ENCODE measurements at regions not wholly inside any gene's neighbourhood (a gene's known extent, or its start where the extent isn't known, plus 50 kb on each side); places are given as distances from the start of the nearest gene placed in this dataset.

DNA sequence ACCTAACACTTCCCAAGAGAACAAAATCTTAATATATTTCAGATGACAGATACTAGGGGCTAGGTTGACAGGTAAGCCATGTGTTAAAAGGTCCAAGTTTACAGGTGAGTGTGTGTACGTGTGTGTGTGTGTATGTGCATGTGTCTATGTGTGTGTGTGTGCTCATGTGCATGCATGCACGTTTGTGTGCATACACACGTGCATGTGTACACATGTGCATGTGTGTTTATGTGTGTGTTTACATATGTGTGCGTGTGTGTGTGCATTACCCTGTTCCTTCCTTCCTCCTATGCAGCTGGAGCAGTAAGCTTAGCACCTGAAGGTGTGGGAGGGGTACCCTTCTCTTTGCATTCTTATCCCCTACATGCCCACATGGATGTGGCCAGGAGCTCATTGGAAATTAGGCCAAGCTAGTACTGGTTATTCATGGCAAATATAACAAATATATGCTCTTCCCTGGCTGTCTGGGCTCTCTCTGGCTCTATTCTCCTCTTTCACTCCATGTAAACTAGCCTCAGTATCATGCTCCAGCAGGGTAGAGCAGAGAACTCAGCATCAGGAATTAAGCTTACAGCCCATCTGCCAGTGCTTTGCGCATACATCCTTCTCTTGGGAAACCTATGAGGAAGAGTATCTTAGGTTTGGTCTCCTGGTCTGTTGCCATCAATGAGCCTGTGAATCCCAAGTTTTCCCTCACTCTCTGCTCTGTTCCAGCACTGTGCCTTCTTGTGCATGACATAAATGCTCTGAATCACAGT is 258.0 kb upstream of the MYOCD start:
- Histone ChIP-seq H3K36me3 (no peaks in the 10 kb centered on the region), H3K4me3 (no peak overlapping the region), H3K27me3 (no peaks in the 10 kb centered on the region), H3K4me1 (peaks cover 0 to 5% (median 1%) of the 10 kb centered on the region in 4 donors), H3K9me3 (no peaks in the 10 kb centered on the region), H3K27ac (peak overlapping the region in 3 of 4 donors; percentile 63 to 73 (median 68))
- in situ Hi-C loops (cut with MboI; ENCODE audit: low pct_ligation_motif_present in 1 of 4, low pct_unique_long_range_greater_than_20kb in 1 of 4, low sequenced_read_pairs in 3 of 4), result no loop called here
- intact Hi-C loops (cut with DNase I; ENCODE audit: low total_unique reads), result no loop called here
- WGBS, 2 donors (ENCODE audit: low coverage in 1 of 2), result 78 to 100% methylated on average over 1 to 5 of the region's 5 CpGs
- TF ChIP-seq EP300 (IDR thresholded peaks at IDR 0.05; ENCODE audit: low read depth) (no peak), POLR2A (IDR thresholded peaks at IDR 0.05) (no peak), POLR2AphosphoS5 (IDR thresholded peaks at IDR 0.05) (no peak)
- TF ChIP-seq, protein P1, sequence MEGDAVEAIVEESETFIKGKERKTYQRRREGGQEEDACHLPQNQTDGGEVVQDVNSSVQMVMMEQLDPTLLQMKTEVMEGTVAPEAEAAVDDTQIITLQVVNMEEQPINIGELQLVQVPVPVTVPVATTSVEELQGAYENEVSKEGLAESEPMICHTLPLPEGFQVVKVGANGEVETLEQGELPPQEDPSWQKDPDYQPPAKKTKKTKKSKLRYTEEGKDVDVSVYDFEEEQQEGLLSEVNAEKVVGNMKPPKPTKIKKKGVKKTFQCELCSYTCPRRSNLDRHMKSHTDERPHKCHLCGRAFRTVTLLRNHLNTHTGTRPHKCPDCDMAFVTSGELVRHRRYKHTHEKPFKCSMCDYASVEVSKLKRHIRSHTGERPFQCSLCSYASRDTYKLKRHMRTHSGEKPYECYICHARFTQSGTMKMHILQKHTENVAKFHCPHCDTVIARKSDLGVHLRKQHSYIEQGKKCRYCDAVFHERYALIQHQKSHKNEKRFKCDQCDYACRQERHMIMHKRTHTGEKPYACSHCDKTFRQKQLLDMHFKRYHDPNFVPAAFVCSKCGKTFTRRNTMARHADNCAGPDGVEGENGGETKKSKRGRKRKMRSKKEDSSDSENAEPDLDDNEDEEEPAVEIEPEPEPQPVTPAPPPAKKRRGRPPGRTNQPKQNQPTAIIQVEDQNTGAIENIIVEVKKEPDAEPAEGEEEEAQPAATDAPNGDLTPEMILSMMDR (IDR thresholded peaks at IDR 0.05), result no peak
- DNase-seq, result no peak

DNA sequence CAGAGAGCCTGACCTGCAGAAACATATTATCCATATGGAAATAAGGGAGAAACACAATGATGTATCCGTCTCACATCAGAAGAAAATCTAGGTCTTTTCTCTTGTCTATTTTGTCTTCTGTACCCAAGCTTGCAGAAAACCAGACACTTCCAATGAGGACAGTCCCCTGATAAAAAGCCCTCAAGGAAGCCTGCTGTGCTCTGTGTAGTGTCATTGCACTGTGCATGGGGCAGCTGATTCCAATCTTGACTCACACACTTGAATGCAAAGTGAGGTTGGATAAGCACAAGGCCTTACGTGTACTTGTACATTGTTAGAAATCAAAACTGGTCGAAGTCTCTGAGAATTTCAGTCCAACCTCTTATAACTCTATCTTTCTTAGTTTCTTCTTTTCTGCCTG is 256.6 kb upstream of the MYOCD start:
- intact Hi-C loops (cut with DNase I; ENCODE audit: low total_unique reads) (no loop called here), in situ Hi-C loops (cut with MboI; ENCODE audit: low pct_ligation_motif_present in 1 of 4, low pct_unique_long_range_greater_than_20kb in 1 of 4, low sequenced_read_pairs in 3 of 4) (no loop called here)
- Histone ChIP-seq H3K4me1 (peaks cover 0 to 5% (median 1%) of the 10 kb centered on the region in 4 donors), H3K4me3 (no peak overlapping the region), H3K27ac (peak overlapping the region in 1 of 4 donors; percentile 38), H3K36me3 (no peaks in the 10 kb centered on the region), H3K27me3 (no peaks in the 10 kb centered on the region), H3K9me3 (no peaks in the 10 kb centered on the region)
- WGBS, 2 donors (ENCODE audit: low coverage in 1 of 2), result 92 to 93% methylated on average over 3 of the region's 3 CpGs
- DNase-seq, result no peak
- TF ChIP-seq POLR2AphosphoS5 (IDR thresholded peaks at IDR 0.05) (peak in 1 of 3 donors; percentile 10), EP300 (IDR thresholded peaks at IDR 0.05; ENCODE audit: low read depth) (no peak)
- TF ChIP-seq, protein P1 (IDR thresholded peaks at IDR 0.05), result no peak

GRCh38 chr17:12410717-12411116 is 255.0 kb upstream of the MYOCD start:
- intact Hi-C loops (cut with DNase I; ENCODE audit: low total_unique reads) (no loop called here), in situ Hi-C loops (cut with MboI; ENCODE audit: low pct_ligation_motif_present in 1 of 4, low pct_unique_long_range_greater_than_20kb in 1 of 4, low sequenced_read_pairs in 3 of 4) (no loop called here)
- peaks cover 0 to 5% (median 1%) of the 10 kb centered on the region in 4 donors for H3K4me1 ChIP-seq
- 87 to 88% methylated on average over 5 to 6 of the region's 6 CpGs for WGBS, 2 donors (ENCODE audit: low coverage in 1 of 2)
- no peaks in the 10 kb centered on the region for H3K9me3 ChIP-seq
- DNase-seq, result no peak
- H3K27ac ChIP-seq, result peak overlapping the region in 3 of 4 donors; percentile 33 to 62 (median 53)
- no peaks in the 10 kb centered on the region for H3K36me3 ChIP-seq
- no peaks in the 10 kb centered on the region for H3K27me3 ChIP-seq
- H3K4me3 ChIP-seq, result no peak overlapping the region
- TF ChIP-seq, protein P1 (IDR thresholded peaks at IDR 0.05), result no peak
- peak in 1 of 3 donors; percentile 54 for TF ChIP-seq POLR2AphosphoS5 (IDR thresholded peaks at IDR 0.05)

GRCh38 chr17:12415031-12415430 is 250.7 kb upstream of the MYOCD start:
- Histone ChIP-seq H3K27me3 (no peaks in the 10 kb centered on the region), H3K4me3 (no peak overlapping the region), H3K4me1 (no peaks in the 10 kb centered on the region), H3K9me3 (no peaks in the 10 kb centered on the region), H3K36me3 (no peaks in the 10 kb centered on the region), H3K27ac (peak overlapping the region; percentile 54 to 73 (median 64))
- TF ChIP-seq, protein P1 (IDR thresholded peaks at IDR 0.05), result no peak
- TF ChIP-seq POLR2AphosphoS5 (IDR thresholded peaks at IDR 0.05) (no peak), EP300 (IDR thresholded peaks at IDR 0.05; ENCODE audit: low read depth) (no peak), POLR2A (IDR thresholded peaks at IDR 0.05) (no peak)
- intact Hi-C loops (cut with DNase I; ENCODE audit: low total_unique reads), result no loop called here
- in situ Hi-C loops (cut with MboI; ENCODE audit: low pct_ligation_motif_present in 1 of 4, low pct_unique_long_range_greater_than_20kb in 1 of 4, low sequenced_read_pairs in 3 of 4), result no loop called here
- 82% methylated on average over 2 to 3 of the region's 3 CpGs for WGBS, 2 donors (ENCODE audit: low coverage in 1 of 2)
- DNase-seq, result no peak
